NCI-H1436 (cell line): ENCODE measurements at regions not wholly inside any gene's neighbourhood (a gene's known extent, or its start where the extent isn't known, plus 50 kb on each side); places are given as distances from the start of the nearest gene placed in this dataset.

ENCODE experiments used
- DNase-seq: peaks from one replicate; lab custom pipeline; 2025; lab: John Stamatoyannopoulos, UW

DNA sequence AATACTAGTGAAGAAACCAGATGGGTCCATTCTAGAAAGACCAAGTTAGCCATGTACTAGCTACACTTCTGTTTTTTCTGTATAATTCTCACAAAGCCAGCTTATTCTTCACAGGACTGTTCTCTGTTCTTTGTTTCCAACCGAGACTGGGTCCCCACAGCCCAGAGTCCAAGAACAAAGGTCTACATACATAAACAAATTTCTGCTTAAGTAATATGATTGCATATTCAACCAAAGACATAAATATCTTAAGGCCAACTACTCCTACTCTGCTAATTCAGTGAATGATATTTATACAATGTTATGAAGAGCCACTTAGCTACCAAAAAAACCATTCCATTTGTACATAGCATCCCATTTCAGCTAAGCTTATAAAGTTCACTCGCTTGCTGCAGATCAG, 299.8 kb upstream of the CCDC54 start:
- no peak for DNase-seq

DNA sequence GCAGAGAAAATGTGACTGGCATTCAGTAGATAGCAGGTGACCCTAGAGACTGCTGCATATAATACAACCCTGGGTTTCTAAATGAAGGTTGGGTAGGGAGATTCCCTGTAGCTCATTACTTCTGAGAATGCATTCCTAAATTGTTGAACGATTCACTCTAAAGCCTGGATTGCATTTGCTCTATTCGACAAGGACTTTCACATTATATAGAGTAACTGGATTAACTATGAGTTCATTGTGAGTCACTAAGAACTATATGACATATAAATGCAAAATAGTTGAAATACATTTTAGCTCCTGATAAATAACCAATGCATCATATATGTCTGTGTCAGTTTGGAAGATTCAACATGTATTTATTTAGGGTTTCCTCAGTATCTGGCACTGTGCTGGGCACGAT, 294.7 kb upstream of the CCDC54 start:
- no peak for DNase-seq

DNA sequence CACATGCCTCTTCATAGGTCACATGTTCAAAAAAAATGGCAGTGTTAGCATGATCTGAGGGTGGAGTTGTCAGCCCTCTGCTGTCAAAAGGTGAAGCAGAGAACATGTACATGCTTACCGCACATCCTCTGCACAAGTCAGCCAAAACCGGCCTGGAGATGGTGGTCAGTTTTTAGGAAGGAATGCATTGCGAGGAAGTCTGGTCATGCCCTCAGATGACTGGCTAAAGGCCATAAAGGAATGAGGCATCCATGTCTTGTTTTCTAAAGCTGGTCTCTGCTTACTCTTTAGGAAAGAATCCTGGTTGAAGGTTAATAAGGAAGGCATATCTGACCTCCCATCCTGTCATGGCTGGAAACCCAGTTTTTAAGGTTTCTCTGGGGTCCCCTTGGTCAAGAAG, 292.0 kb upstream of the CCDC54 start:
- DNase-seq, result no peak

DNA sequence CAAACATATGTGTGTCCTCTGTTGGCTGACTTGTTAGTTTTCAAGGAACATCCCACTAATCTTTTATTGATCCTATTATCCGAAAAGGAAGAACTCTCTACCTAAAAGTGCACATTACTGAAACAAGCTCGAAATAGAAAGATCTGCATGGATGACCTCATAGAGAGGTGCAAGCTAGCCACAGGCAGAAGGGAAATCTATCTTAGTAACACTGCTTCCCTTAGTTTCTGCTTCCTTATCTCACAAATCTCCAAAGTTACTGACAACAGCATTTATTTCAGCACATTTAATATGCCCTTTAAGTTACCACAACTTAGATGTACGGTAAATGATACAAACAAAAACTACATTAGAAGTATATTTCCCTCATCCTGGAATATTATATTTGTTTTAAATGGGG, 285.1 kb upstream of the CCDC54 start:
- no peak for DNase-seq

DNA sequence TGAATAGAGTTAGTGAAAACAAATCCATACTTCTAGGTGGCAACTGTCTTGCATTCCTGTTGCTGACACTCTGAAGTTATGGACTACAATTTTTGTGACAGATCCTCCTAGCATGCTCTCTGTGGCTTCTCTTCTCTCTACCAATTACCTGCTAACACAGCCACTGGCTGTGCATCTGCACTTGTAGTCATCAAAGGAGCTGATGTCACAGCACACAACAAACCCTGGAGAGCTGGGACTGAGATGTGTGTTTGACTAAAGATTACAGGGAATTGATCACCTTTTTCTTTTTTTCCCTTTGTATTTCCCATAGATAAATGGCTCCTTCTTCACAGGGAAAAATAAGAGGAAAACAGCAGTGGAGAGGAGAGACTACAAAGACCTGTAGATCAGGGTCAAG, 278.4 kb upstream of the CCDC54 start:
- DNase-seq, result no peak

DNA sequence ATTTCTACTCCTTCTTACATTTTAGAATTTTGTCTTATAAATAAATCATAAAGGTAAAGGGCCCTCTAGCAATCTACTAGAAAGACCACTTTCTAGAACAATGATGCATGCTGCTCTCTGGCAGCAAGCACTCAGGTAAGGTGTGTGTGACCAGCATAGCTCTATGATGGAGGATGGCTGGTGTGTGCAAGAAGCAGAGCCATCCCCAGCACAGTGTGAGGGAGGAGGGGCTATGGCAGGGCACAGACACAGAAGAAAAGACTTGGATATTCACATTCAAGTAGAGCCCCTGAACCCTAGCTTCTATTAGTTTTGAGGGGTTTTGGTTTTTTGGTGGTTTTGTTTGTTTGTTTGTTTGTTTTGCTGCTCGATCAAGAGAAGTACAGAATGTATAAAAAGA, 277.1 kb upstream of the CCDC54 start:
- no peak for DNase-seq

DNA sequence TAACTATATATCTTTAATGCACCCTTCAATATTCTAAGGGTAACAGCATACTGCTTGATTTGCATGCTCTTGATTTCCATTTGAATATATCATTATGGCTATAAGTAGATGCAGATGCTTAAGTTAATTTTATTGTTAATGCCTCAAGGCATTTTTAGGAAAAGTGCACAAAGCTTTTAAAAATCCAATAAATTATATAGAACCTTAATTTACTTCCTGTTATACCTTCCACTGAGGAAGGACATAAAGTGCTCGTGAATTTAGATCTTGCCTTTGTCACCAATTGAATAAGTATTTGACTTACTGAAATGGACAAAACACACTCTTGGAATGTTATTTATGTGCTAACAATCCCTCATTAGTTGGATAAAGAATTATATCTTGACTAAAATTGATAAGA, 276.7 kb upstream of the CCDC54 start:
- no peak for DNase-seq

DNA sequence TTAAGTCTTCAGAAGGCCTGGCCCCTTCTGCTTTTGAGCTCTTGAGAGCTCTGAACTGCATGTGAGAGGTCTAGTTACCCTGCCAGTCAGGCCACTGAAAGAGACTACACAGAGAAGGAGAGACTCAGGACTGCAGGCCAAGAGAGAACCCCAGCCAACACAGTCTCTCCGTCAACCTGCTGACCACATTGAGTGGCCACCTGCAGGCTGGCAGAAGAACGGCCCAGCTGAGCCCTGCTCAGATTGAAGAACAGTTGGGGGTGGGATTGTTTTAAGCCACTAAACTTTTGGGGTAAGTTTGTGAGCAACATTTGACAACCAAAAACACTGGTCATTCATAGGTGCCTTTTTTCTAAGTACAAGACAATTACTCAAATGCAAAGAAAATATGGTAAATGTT, 273.5 kb upstream of the CCDC54 start:
- DNase-seq, result no peak

DNA sequence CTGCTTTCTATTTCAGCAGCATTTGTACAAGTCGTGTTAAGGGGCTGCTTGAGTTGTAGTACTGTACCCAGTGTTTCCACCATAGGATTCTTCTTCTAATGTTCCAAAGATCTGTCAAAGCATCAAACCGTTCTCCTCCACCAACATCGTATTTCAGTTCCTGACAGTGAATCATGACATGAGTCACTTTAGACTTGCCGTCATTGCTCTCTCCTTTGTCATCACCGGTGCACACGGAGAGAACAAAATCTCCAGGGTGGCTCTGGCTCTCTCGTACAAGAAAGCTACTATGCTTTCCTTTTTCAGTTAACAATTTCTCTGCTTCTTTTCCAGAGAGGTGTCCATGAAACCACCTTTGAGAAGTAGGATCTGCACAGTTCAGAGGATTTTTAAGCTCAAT, 270.9 kb upstream of the CCDC54 start:
- DNase-seq, result no peak

DNA sequence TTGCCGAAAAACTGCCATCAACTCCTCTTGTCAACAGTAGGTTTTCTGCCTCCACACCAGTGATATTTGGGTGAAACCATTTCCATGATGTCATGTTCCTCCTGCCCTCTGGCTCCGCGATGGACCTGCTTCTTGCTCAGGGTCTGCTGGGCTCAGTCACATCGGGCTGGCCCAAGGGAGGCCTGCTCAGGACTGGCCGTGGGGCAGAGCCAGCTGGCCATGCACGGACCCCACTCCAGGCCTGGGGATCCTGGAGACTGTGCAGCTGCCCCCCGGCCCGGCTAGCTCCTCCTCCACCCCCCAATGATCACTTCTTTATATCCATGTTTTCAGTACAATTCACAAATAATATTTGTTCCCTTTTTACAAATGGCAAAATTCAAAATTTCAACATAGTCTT, 270.3 kb upstream of the CCDC54 start:
- no peak for DNase-seq

DNA sequence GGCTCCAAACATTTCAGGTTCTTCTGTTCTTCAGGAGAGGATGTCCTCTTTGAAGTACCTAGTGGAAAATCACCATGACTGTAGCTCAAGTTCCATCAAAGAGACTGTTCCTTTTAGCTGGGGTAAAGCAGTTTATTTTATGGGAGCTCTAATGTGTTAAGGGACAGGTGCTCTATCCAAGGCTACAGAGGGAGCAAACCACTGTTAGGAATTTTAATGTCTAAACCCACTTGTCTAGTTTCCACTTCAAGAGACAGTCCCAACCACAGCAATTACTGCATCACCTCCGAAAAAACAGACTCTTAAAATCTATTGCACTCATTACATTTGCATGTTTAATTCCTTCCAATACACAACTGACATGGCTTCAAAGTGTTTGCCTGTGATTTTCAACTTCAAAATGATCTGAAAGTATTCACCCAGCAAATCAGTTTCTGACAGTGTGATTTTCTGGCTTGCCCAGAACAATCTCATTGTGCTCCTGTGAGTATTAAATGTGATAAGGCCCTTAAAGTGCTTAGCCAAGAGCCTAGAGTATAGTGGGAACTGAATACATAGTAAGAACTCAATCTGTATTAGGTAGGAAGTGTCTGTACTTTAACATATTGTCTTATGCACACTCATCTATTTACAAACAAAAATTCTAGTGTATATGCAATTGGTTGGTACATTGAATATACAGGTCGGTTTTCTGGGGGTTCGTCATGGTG, 266.5 kb upstream of the CCDC54 start:
- DNase-seq, result no peak

DNA sequence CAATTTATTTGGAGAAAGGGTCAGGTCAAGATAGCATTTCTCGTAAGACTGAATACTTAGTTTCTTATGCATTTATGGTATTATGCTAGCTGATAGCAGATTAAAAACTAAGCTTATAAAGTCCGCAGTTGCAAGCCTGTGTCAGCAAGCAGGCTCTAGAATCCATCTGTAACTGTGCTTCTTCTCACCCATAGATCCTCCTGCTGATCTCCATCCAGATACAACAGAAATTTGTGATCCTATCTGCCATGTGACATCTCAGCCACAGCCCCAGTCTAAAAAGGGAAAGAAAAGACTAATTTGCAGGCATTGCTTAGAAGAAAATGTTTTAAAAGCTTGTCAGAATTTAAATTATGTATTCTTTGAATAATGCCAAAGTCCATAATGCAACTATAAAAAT, 265.4 kb upstream of the CCDC54 start:
- DNase-seq, result no peak

DNA sequence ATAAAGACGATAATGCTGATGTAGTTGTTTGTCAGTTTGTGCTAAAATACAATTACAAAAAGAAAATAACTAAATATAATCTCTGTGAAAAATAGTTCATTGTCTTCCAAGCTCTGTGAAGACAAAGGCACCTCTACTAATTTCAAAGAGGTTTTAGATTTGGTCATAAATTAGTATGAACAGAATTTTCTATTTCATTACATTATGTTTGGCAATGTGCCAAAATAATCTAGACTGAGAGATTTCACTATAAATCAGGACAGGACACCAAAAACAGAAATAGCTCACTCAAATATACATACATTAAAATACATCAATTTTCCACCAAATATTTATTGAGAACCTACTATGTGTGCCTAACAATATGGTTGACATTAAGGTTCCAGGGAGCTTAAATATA, 264.9 kb upstream of the CCDC54 start:
- DNase-seq, result no peak

DNA sequence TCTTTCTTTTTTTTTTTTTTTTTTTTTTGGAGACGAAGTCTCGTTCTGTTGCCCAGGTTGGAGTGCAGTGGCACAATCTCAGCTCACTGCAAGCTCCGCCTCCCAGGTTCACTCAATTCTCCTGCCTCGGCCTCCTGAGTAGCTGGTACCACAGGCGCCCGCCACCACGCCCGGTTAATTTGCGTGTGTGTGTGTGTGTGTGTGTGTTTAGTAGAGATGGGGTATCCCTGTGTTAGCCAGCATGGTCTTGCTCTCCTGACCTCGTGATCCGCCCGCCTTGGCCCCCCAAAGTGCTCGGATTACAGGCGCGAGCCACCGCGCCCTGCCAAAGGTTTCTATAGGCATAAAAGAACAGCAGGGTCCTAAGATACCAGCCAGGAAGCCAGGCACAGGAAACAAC, 261.0 kb upstream of the CCDC54 start:
- DNase-seq, result no peak

DNA sequence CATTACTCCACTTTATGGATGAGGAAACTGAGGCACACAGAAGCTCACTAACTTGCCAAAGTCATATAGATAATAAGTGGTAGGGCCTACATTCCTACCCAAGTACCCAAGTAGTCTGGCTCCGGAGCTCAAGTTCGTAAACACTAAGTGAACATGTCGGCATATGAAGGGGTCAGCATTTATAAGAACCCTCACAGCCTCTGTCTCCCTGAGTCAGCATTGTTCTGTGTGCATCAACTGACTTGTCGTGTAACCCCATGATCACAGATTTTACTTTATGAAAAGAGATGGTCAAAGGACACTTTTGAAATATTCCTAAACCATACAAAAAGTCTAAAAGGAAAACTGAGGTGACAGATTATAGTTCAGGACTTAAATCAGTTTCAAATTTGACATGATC, 260.1 kb upstream of the CCDC54 start:
- no peak for DNase-seq

DNA sequence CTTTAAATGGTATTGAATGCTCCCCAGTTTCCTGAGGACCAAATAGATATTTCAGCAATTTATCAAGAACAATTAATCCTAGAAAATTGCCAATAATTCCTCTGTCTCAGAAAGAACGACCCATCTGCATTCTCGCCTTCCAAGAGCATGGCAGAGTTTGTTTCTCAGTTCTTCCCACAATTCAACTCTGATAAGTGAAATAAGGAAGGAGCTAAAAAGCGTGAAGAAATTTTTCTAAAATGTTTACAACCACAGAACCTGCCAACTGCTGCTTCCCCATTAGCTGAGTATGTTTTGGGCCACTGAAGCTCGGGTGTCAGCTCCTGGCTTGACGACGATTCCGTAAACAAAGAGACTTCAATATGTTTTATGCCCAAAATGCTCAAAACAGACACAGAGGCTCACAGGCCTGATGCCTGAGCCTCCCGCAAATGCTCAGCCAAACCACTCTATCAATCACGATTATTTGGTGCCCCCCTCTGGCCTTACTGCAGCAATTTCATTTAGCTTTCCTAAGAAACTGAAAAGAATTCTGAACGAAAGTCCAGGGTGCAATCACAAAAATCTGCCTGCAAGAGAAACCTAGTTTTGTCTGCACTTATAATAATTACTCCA, 259.2 kb upstream of the CCDC54 start:
- DNase-seq, result peak; percentile 32

DNA sequence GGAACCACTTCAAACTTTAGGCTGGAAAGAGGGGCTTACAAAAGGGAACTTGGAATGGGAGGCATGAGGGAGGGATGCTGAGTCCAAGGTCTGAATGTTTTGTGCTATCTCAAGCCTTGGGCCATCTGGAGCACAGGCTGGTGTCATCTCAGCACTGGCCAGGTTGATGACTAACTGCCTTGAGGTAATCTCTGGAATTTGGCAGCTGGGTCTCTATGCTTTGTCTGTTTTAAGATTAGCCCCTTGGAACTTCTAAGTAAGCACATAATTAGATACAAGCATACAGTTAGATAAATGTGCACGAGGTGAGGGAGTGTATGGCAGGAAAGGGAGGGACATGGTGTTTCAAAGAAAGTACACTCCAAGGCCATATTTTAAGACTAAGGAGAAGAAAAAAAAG, 252.4 kb upstream of the CCDC54 start:
- no peak for DNase-seq

DNA sequence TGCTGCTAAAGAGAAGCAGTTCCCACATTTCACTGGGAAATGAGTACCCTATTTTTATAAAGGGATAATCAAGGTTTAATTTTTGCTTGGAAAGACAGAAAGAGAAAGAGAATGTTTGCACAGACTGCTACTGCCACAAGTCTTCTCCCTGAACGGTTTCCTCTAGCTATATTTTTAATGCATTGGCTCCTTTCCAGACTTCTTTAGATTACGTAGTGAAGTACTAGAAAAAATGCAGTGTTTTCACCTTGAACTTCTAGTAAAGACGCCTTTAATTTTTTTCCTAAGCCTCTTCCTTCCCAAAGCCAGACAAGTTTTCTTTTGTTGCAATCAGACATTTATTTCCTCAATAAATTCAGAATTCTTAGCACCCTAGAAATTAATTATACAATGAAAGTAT, 248.3 kb upstream of the CCDC54 start:
- DNase-seq, result no peak

DNA sequence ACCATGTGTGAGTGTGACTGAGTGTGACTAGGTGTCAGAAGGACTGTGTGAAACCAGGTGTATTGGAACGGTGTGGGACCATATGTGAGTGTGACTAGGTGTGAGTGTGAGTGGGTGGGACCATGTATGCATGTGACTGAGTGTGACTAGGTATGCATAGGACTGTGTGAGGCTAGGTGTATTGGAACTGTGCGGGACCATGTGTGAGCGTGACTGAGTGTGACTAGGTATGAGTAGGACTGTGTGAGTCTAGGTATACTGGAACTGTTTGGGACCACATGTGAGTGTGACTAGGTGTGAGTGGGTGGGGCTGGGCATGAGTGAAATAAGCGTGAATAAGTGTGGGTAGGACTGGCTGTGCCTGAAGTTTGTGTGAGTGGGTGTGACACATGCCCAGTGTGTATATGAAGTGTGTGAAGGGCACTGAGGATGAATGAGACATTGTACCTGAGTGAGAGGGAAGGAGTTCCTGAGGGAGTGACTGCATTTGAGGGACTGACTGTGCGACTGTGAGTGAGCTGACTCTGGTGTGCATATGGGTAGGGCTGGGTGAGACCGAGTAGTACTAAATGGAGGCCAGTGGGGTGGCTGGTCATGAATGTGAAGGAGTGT, 247.0 kb upstream of the CCDC54 start:
- no peak for DNase-seq

DNA sequence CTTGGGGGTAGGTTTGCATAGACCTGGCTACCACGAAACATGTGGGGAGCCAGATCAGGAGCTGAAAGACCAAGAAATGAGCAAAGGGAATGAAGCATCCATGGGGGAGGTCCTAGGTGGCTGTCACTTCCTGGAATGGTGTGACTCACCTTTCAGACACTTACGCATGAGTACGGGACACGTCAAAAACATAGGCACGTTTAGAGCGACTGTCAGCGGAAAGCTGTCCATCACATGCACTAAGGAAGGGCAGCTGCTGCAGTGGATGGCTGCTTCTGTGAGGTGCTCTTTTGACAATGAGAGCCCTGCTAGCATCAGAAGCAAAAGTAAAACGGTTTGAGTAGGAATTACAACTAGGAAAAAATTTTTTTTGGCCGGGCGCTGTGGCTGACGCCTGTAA, 244.6 kb upstream of the CCDC54 start:
- DNase-seq, result no peak

DNA sequence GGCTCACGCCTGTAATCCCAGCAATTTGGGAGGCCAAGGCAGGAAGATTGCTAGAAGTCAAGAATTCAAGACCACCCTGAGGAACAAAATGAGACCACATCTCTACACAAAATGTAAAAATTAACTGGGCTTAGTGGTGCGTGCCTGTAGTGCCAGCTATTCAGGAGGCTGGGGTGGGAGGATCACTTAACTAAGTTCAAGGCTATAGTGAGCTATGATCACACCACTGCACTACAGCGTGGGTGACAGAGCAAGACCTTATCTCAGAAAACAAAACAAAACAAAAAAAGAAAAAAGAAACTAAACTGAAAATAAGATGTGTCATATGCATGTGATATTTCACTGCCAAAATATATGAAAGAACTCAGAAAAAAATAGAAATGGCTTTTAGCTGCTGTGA, 243.3 kb upstream of the CCDC54 start:
- DNase-seq, result no peak

DNA sequence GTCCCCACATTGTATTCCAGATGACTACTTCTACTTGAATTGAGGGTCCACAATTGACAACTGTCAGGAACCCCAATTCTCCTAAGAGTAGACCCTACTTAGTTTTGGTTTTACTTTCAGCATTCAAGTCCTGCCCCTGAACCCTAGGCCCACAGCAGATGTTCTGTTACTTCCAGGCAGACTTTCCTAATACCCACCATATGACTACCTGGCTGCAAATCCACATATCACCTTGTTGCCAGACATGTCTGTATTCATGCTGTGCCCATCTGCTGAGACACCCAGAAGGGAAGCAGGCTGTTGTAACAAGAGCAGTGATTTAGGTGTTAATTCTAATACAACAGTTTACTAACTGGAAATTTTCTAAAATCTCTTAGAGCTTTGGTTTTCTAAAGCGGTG, 235.1 kb upstream of the CCDC54 start:
- DNase-seq, result no peak

DNA sequence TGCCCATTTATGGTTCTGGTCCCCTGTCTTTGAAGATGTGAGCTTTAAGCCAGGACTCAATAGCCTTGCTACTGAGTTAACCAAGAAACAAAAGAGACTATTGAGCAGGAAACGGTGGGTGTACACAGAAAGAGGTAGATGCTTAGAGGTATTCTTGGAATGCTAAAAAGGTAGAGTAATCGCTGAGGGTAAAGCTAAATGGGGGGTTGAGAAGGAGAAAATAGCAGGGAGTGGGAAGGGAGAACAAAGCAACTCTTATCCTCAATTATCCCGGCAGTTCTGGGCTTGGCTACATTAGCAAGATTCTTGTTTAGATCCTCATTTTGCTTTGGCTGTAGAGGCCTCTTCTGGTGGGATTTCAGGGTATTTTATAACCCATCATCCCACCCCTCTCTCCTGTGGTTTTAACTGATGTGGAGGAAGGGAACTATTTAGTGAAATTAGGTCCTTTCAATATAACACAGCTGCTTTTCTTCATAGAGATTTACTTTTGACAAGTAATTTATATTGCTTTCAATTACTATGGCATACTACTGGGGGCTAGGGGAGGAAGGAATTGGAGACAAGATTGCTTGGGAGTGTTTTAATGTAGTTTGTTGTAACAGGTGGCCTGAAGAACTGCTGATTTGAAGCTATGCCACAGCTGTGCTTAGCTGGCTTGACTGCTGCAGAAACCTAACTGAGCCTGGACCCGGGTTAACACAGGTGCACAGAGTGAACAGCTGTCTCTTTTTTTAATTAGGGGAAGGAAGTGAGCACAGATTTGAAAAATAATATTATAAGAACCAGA, 234.3 kb upstream of the CCDC54 start:
- DNase-seq, result peak; percentile 56
